ENCODE measurements at regions not wholly inside any gene's neighbourhood (a gene's known extent, or its start where the extent isn't known, plus 50 kb on each side); places are given as distances from the start of the nearest gene placed in this dataset.

- TF ChIP-seq ETV6 (CRISPR knock-in tag; IDR thresholded peaks at IDR 0.05) (no peak), ATF1 (CRISPR knock-in tag; IDR thresholded peaks at IDR 0.05) (no peak), TCF7 (CRISPR knock-in tag; IDR thresholded peaks at IDR 0.05; ENCODE audit: low read depth) (no peak), ELF4 (CRISPR knock-in tag; IDR thresholded peaks at IDR 0.05; ENCODE audit: low read depth) (no peak), MAX (CRISPR knock-in tag; IDR thresholded peaks at IDR 0.05) (no peak), CTCF (IDR thresholded peaks at IDR 0.05) (no peak), ATF2 (CRISPR knock-in tag; IDR thresholded peaks at IDR 0.05; ENCODE audit: borderline replicate concordance, low read depth) (no peak), SMAD4 (CRISPR knock-in tag; IDR thresholded peaks at IDR 0.05) (no peak), NR1H2 (CRISPR knock-in tag; IDR thresholded peaks at IDR 0.05) (no peak), ZNF138 (CRISPR knock-in tag; conservative IDR thresholded peaks at IDR 0.05) (no peak), KAT7 (CRISPR knock-in tag; IDR thresholded peaks at IDR 0.05; ENCODE audit: borderline replicate concordance) (no peak), ZSCAN18 (CRISPR knock-in tag; IDR thresholded peaks at IDR 0.05) (no peak)
Measured at GRCh38 chr3:168984872-168985271, 678.6 kb downstream of the MECOM start.
